Ishikawa (cell line): ENCODE measurements at regions not wholly inside any gene's neighbourhood (a gene's known extent, or its start where the extent isn't known, plus 50 kb on each side); places are given as distances from the start of the nearest gene placed in this dataset.

ENCODE experiments used
- CEBPB ChIP-seq: IDR thresholded peaks from 2 replicates; pipeline ENCODE4 v1.6.1; 2012
- CREB1 ChIP-seq: IDR thresholded peaks from 2 replicates; pipeline ENCODE4 v1.6.1; 2012; ENCODE audit warnings: low read depth
- EGR1 ChIP-seq: IDR thresholded peaks from 2 replicates; pipeline ENCODE4 v1.6.1; 2012
- EP300 ChIP-seq: IDR thresholded peaks from 2 replicates; pipeline ENCODE4 v1.6.1; 2012; ENCODE audit warnings: borderline replicate concordance
- FOXM1 ChIP-seq: IDR thresholded peaks from 2 replicates; pipeline ENCODE4 v1.6.1; 2012; ENCODE audit warnings: low read depth, borderline replicate concordance
- MAX ChIP-seq: IDR thresholded peaks from 2 replicates; pipeline ENCODE4 v1.6.1; 2012
- RAD21 ChIP-seq: IDR thresholded peaks from 2 replicates; pipeline ENCODE4 v1.6.1; 2012; ENCODE audit warnings: low read depth
- REST ChIP-seq: IDR thresholded peaks from 2 replicates; pipeline ENCODE4 v1.6.1; 2012; ENCODE audit warnings: low read depth, mild to moderate bottlenecking
- TAF1 ChIP-seq: IDR thresholded peaks from 2 replicates; pipeline ENCODE4 v1.6.1; 2012; ENCODE audit warnings: low read depth, mild to moderate bottlenecking
- TCF12 ChIP-seq: IDR thresholded peaks from 2 replicates; pipeline ENCODE4 v1.6.1; 2012; ENCODE audit warnings: low read depth
- YY1 ChIP-seq: IDR thresholded peaks from 2 replicates; pipeline ENCODE4 v1.6.1; 2012; ENCODE audit warnings: low read depth
- ZBTB7A ChIP-seq: IDR thresholded peaks from 2 replicates; pipeline ENCODE4 v1.6.1; 2012; ENCODE audit warnings: low read depth

- no peak for TF ChIP-seq RAD21
- no peak for TF ChIP-seq YY1
- TF ChIP-seq TAF1: no peak
- no peak for TF ChIP-seq CEBPB
- TF ChIP-seq ZBTB7A: no peak
- TF ChIP-seq EGR1: no peak
- no peak for TF ChIP-seq MAX
- TF ChIP-seq EP300: no peak
- TF ChIP-seq FOXM1: no peak
- no peak for TF ChIP-seq REST
- no peak for TF ChIP-seq CREB1
- TF ChIP-seq TCF12: no peak
These were observed 807.8 kb downstream of the RAPGEF2 start for GRCh38 chr4:159910721-159911120.
